SU-DHL-6 (cell line): ENCODE measurements at regions not wholly inside any gene's neighbourhood (a gene's known extent, or its start where the extent isn't known, plus 50 kb on each side); places are given as distances from the start of the nearest gene placed in this dataset.

Experiments used
- H2AFZ ChIP-seq: fragments of 200-600 bp; sonication (generic); 2 replicates; pipeline ENCODE4 v1.6.1; 2014; ENCODE audit warnings: low read depth, mild to moderate bottlenecking, moderate library complexity, mixed read lengths, antibody characterized with exemption, low read length; ENCODE audit not compliant: severe bottlenecking
- H3F3A ChIP-seq: fragments of 200-600 bp; shearing (Covaris generic); 2 replicates; pipeline ENCODE4 v1.6.0; 2016; ENCODE audit warnings: antibody characterized with exemption, mild to moderate bottlenecking; ENCODE audit not compliant: insufficient read depth
- H3K27ac ChIP-seq: fragments of 200-600 bp; sonication (generic); 2 replicates; pipeline ENCODE4 v1.5.1; 2016; ENCODE audit warnings: low read depth, mild to moderate bottlenecking, low read length, moderate library complexity, mixed read lengths
- H3K27me3 ChIP-seq: fragments of 200-600 bp; sonication (generic), shearing (Covaris generic); 2 replicates; pipeline ENCODE4 v1.6.0; 2014; ENCODE audit warnings: mild to moderate bottlenecking, low read length
- H3K36me3 ChIP-seq: fragments of 200-600 bp; sonication (generic); 2 replicates; pipeline ENCODE4 v1.6.1; 2014; ENCODE audit warnings: mild to moderate bottlenecking, low read length, mixed read lengths
- H3K4me2 ChIP-seq: fragments of 300-600, 200-600 bp; shearing (Covaris generic), sonication (generic); 2 replicates; pipeline ENCODE4 v1.6.0; 2014; ENCODE audit warnings: low read length, low read depth, mild to moderate bottlenecking; ENCODE audit not compliant: poor library complexity, severe bottlenecking
- H3K4me3 ChIP-seq: fragments of 200-600 bp; sonication (generic); 2 replicates; pipeline ENCODE4 v1.5.1; 2014; ENCODE audit warnings: antibody characterized with exemption, low read length, mild to moderate bottlenecking, mixed read lengths; ENCODE audit not compliant: insufficient read depth, poor library complexity, severe bottlenecking
- H3K79me2 ChIP-seq: fragments of 200-600 bp; sonication (generic); 2 replicates; pipeline ENCODE4 v1.6.1; 2014; ENCODE audit warnings: mild to moderate bottlenecking, low read length, moderate library complexity; ENCODE audit not compliant: insufficient read depth
- H3K9ac ChIP-seq: fragments of 200-600 bp; sonication (generic); 2 replicates; pipeline ENCODE4 v1.7.0; 2014; ENCODE audit warnings: mild to moderate bottlenecking, low read length
- H3K9me2 ChIP-seq: fragments of 200-600 bp; sonication (generic); replicated peaks from 2 replicates; pipeline ENCODE4 v1.6.1; 2014; ENCODE audit warnings: low read length; ENCODE audit not compliant: insufficient read depth
- H3K9me3 ChIP-seq: fragments of 200-600 bp; sonication (generic); 2 replicates; pipeline ENCODE4 v1.6.1; 2014; ENCODE audit warnings: low read length, mixed read lengths; ENCODE audit not compliant: insufficient read depth
- H4K20me1 ChIP-seq: fragments of 200-600 bp; sonication (generic); 2 replicates; pipeline ENCODE4 v1.6.1; 2014; ENCODE audit warnings: low read depth, mild to moderate bottlenecking, antibody characterized with exemption, low read length, moderate library complexity, mixed read lengths
- CTCF ChIP-seq: fragments of 200-600 bp; sonication (generic); IDR thresholded peaks from one replicate; pipeline ENCODE4 v1.5.1; 2017; ENCODE audit warnings: antibody characterized with exemption, mild to moderate bottlenecking, low read length, moderate library complexity; ENCODE audit not compliant: insufficient read depth, poor library complexity, severe bottlenecking
- EZH2phosphoT487 ChIP-seq: fragments of 200-600 bp; sonication (generic), shearing (Covaris generic); conservative IDR thresholded peaks from 2 replicates; pipeline ENCODE4 v1.6.1; 2018; ENCODE audit warnings: mild to moderate bottlenecking, antibody characterized with exemption, low read length, moderate library complexity, mixed read lengths

DNA sequence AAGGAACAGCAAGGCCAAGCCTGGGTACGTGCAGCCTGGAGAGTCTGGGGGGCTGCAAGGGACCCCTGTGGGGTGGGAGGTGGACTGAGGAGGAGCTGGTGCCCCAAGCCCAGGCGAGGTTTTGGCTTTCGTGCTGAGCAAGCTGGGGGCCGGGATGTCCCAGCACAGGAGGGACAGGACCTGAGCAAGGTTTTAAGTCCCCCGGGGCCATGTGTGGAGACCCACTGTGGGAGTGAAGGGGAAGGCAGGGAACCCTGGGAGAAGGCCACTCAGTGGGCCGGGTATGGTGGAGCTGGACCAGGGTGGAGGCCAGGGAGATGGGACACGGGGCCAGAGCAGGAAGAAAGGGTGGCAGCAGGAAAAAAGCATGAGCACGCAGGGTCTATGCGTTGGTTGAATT, 419.2 kb upstream of the SULF2 start:
- H3K79me2 ChIP-seq: no peaks in the 10 kb centered on the region
- no peak overlapping the region for H3K9ac ChIP-seq
- no peaks in the 10 kb centered on the region for H3F3A ChIP-seq
- H3K9me3 ChIP-seq: no peaks in the 10 kb centered on the region
- H3K4me2 ChIP-seq: no peak overlapping the region
- no peak overlapping the region for H3K27ac ChIP-seq
- H4K20me1 ChIP-seq: no peaks in the 10 kb centered on the region
- H3K4me3 ChIP-seq: no peak overlapping the region
- H3K27me3 ChIP-seq: no peaks in the 10 kb centered on the region
- H2AFZ ChIP-seq: no peak overlapping the region
- no peaks in the 10 kb centered on the region for H3K9me2 ChIP-seq
- no peaks in the 10 kb centered on the region for H3K36me3 ChIP-seq
- no peak for TF ChIP-seq CTCF

GRCh38 chr20:48203252-48203651, 418.0 kb upstream of the SULF2 start:
- Histone ChIP-seq H2AFZ (no peak overlapping the region), H3K9me2 (no peaks in the 10 kb centered on the region), H3K4me3 (no peak overlapping the region), H4K20me1 (no peaks in the 10 kb centered on the region), H3K27ac (no peak overlapping the region), H3K9ac (no peak overlapping the region), H3K4me2 (no peak overlapping the region), H3K36me3 (no peaks in the 10 kb centered on the region), H3K9me3 (no peaks in the 10 kb centered on the region), H3K27me3 (no peaks in the 10 kb centered on the region), H3F3A (no peaks in the 10 kb centered on the region), H3K79me2 (no peaks in the 10 kb centered on the region)
- TF ChIP-seq CTCF (no peak), EZH2phosphoT487 (no peak)

DNA sequence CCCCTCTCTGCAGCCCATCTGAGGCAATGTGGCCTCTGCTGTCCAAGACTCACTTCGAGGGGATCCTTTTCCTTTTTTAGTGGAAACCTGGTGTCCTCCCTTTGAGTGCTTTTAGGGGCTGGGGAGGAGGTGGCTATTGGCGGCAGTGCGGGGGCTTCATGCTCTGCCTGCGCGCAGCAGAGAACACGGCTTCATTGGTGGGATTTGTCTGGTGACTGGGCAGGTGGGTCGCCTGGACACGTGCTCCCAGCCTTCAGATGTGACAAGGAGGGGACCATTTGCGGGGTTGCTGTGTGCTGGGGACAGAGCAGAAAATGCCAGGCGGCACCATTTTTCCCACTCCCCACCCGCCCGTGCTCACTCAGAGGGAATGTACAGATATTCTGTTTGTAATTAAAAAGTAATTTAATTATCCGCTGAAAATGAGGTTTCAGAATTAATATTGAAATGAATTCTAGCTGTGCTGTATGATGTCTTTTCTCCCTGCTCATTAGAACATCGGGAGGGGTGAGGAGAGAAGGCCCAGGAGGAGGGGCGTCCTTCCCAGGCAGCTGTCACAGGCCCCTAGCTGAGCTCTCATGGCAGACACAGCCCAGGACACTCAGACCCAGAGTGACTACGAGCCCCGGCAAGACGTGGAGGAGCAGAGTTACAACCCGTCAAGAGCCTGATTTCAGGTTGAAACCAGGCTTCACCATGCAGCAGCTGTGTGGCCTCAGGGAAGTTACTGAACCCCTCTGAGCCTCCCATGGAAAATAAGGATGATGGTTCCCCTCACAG, 417.2 kb upstream of the SULF2 start:
- Histone ChIP-seq H3K4me2 (no peak overlapping the region), H2AFZ (no peak overlapping the region), H3K27me3 (no peaks in the 10 kb centered on the region), H4K20me1 (no peaks in the 10 kb centered on the region), H3K9me3 (no peaks in the 10 kb centered on the region), H3K4me3 (no peak overlapping the region), H3F3A (no peaks in the 10 kb centered on the region), H3K9me2 (no peaks in the 10 kb centered on the region), H3K79me2 (no peaks in the 10 kb centered on the region), H3K27ac (no peak overlapping the region), H3K9ac (no peak overlapping the region), H3K36me3 (no peaks in the 10 kb centered on the region)
- TF ChIP-seq CTCF (no peak), EZH2phosphoT487 (no peak)
